Choroid plexus epithelial cell (primary cell): ENCODE measurements at regions not wholly inside any gene's neighbourhood (a gene's known extent, or its start where the extent isn't known, plus 50 kb on each side); places are given as distances from the start of the nearest gene placed in this dataset.

ENCODE experiments used
- DNase-seq: peaks from one replicate; pipeline ENCODE4 v3.0.0-alpha.2; 2010; ENCODE audit warnings: low read depth
- H3K4me3 ChIP-seq: 2 replicates; pipeline ENCODE4 v1.5.1; 2011; ENCODE audit warnings: low read depth, mild to moderate bottlenecking, control low read depth, low read length, moderate library complexity
- TF ChIP-seq, protein P1 (sequence below): conservative IDR thresholded peaks from 2 replicates; pipeline ENCODE4 v1.5.1; 2011; ENCODE audit warnings: low read depth, mild to moderate bottlenecking, control low read depth, inconsistent platforms, low read length, moderate library complexity

- no peak overlapping the region for H3K4me3 ChIP-seq
- TF ChIP-seq, protein P1, sequence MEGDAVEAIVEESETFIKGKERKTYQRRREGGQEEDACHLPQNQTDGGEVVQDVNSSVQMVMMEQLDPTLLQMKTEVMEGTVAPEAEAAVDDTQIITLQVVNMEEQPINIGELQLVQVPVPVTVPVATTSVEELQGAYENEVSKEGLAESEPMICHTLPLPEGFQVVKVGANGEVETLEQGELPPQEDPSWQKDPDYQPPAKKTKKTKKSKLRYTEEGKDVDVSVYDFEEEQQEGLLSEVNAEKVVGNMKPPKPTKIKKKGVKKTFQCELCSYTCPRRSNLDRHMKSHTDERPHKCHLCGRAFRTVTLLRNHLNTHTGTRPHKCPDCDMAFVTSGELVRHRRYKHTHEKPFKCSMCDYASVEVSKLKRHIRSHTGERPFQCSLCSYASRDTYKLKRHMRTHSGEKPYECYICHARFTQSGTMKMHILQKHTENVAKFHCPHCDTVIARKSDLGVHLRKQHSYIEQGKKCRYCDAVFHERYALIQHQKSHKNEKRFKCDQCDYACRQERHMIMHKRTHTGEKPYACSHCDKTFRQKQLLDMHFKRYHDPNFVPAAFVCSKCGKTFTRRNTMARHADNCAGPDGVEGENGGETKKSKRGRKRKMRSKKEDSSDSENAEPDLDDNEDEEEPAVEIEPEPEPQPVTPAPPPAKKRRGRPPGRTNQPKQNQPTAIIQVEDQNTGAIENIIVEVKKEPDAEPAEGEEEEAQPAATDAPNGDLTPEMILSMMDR: no peak
- no peak for DNase-seq
Observed at GRCh38 chr1:177793900-177794299, 176.0 kb downstream of the SEC16B start.

- TF ChIP-seq, protein P1: no peak
Observed at GRCh38 chr1:177790566-177790965, 179.3 kb downstream of the SEC16B start.

GRCh38 chr1:177789956-177790355 is 179.9 kb downstream of the SEC16B start:
- no peak overlapping the region for H3K4me3 ChIP-seq
- TF ChIP-seq, protein P1: no peak
- no peak for DNase-seq

More at GRCh38 chr1:177790566-177790965, 179.3 kb downstream of the SEC16B start:
- H3K4me3 ChIP-seq: no peak overlapping the region
- DNase-seq: no peak

DNA sequence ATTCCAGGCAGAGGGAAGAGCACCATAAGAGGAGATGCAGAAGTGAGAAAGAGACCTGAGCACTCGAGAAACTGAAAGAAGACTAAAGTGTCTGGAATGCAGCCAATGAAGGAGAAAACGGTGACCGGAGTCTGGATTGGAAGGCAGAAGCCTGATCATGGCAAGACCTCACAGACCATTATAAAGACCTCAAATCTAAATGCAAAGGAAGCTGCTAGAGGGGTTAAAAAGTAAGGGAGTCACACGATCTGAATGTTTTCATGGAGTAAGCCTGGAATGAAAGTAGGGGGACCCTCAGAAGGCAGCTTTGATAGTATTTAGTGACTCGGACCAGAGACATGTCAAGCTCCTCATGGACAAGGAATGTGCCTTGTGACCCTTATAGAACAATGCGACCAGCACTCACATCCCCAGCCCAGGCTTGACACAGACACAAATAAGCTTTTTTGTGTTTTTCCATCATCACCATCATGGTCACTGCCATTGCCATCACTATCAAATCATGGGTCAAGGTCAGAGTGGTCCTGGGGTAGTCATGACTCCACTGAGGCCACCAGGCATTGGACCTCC is 183.6 kb downstream of the SEC16B start:
- no peak for DNase-seq
- TF ChIP-seq, protein P1: no peak
- no peak overlapping the region for H3K4me3 ChIP-seq

GRCh38 chr1:177784936-177785335 is 184.9 kb downstream of the SEC16B start:
- H3K4me3 ChIP-seq: no peak overlapping the region
- no peak for DNase-seq
- TF ChIP-seq, protein P1: no peak

GRCh38 chr1:177784409-177784808 is 185.4 kb downstream of the SEC16B start:
- TF ChIP-seq, protein P1: no peak
- no peak overlapping the region for H3K4me3 ChIP-seq
- no peak for DNase-seq

DNA sequence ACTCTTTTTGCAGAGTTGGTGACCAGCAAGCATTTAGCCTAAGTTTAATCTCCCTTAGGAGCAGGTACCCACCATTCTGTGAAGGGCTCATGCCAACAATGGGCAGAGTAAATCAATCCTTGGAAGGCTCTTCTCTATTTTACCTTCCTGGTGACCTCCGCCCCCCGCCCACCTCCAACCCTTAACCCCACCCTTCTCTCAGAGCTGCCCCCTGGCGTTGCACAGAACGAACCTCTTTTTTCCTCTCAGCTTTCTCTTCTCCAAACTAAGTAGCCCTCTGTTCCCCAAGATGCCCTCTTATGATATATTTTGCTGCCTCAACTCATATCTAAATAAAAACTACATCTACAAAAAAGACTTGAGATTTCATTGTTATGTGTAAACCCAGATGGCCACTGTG is 186.8 kb downstream of the SEC16B start:
- no peak overlapping the region for H3K4me3 ChIP-seq
- TF ChIP-seq, protein P1: peak; percentile 13
- no peak for DNase-seq
